Fibroblast of skin of scalp (primary cell): ENCODE measurements at regions not wholly inside any gene's neighbourhood (a gene's known extent, or its start where the extent isn't known, plus 50 kb on each side); places are given as distances from the start of the nearest gene placed in this dataset.

Experiments
- DNase-seq: peaks from one replicate; pipeline ENCODE4 v3.0.0-alpha.2; 2013

GRCh38 chr5:42360056-42360455, 63.2 kb upstream of the GHR start:
- DNase-seq = peak; percentile 70

- no peak for DNase-seq
Observed at GRCh38 chr5:42360616-42361314, 62.5 kb upstream of the GHR start.

GRCh38 chr5:42361315-42361688, 61.9 kb upstream of the GHR start:
- no peak for DNase-seq

GRCh38 chr5:42366051-42366450, 57.2 kb upstream of the GHR start:
- DNase-seq = no peak
